ENCODE measurements at regions not wholly inside any gene's neighbourhood (a gene's known extent, or its start where the extent isn't known, plus 50 kb on each side); places are given as distances from the start of the nearest gene placed in this dataset.
"Not testable (repeated sequence)": the region's sequence is repeated elsewhere in the genome, so short reads cannot be mapped to it uniquely, and the experiment has no call there.

- intact Hi-C loops (cut with DNase I), result no loop called here
- no peaks in the 10 kb centered on the region for H3K27me3 ChIP-seq
- ATAC-seq, result no peak
- no peaks in the 10 kb centered on the region for H3K36me3 ChIP-seq
- H3K4me3 ChIP-seq, result no peak overlapping the region
- no peak overlapping the region for H3K27ac ChIP-seq
- no peaks in the 10 kb centered on the region for H3K9me3 ChIP-seq
- peaks cover 11% of the 10 kb centered on the region for H3K4me1 ChIP-seq
- TF ChIP-seq CTCF (IDR thresholded peaks at IDR 0.05), result no peak
- no peak for DNase-seq
Measured at GRCh38 chr21:15208786-15209185, 144.0 kb upstream of the NRIP1 start.

GRCh38 chr21:15209224-15209623, 144.4 kb upstream of the NRIP1 start:
- DNase-seq, result no peak
- no peaks in the 10 kb centered on the region for H3K36me3 ChIP-seq
- ATAC-seq, result no peak
- no peak for TF ChIP-seq CTCF (IDR thresholded peaks at IDR 0.05)
- H3K9me3 ChIP-seq, result no peaks in the 10 kb centered on the region
- H3K27ac ChIP-seq, result no peak overlapping the region
- H3K4me3 ChIP-seq, result no peak overlapping the region
- no peaks in the 10 kb centered on the region for H3K27me3 ChIP-seq
- intact Hi-C loops (cut with DNase I), result no loop called here
- H3K4me1 ChIP-seq, result peaks cover 11% of the 10 kb centered on the region

GRCh38 chr21:15210235-15210678, 145.5 kb upstream of the NRIP1 start:
- H3K4me1 ChIP-seq, result peaks cover 11% of the 10 kb centered on the region
- no peak overlapping the region for H3K27ac ChIP-seq
- intact Hi-C loops (cut with DNase I), result no loop called here
- H3K27me3 ChIP-seq, result no peaks in the 10 kb centered on the region
- peak; percentile 83 for DNase-seq
- no peak overlapping the region for H3K4me3 ChIP-seq
- no peaks in the 10 kb centered on the region for H3K36me3 ChIP-seq
- TF ChIP-seq CTCF (IDR thresholded peaks at IDR 0.05), result no peak
- no peaks in the 10 kb centered on the region for H3K9me3 ChIP-seq
- ATAC-seq, result peak; percentile 92

GRCh38 chr21:15211491-15212133, 146.8 kb upstream of the NRIP1 start:
- H3K27ac ChIP-seq, result no peak overlapping the region
- DNase-seq, result no peak
- H3K9me3 ChIP-seq, result no peaks in the 10 kb centered on the region
- ATAC-seq, result peak; percentile 54
- no peaks in the 10 kb centered on the region for H3K36me3 ChIP-seq
- intact Hi-C loops (cut with DNase I), result no loop called here
- no peak for TF ChIP-seq CTCF (IDR thresholded peaks at IDR 0.05)
- H3K4me1 ChIP-seq, result peaks cover 11% of the 10 kb centered on the region
- no peaks in the 10 kb centered on the region for H3K27me3 ChIP-seq
- no peak overlapping the region for H3K4me3 ChIP-seq

- no peaks in the 10 kb centered on the region for H3K27me3 ChIP-seq
Measured at GRCh38 chr21:15212206-15212605, 147.4 kb upstream of the NRIP1 start.

GRCh38 chr21:15218476-15218875, 153.7 kb upstream of the NRIP1 start:
- not testable (repeated sequence) for ATAC-seq

More at GRCh38 chr21:15212206-15212605, 147.4 kb upstream of the NRIP1 start:
- H3K4me3 ChIP-seq, result no peak overlapping the region
- H3K9me3 ChIP-seq, result no peaks in the 10 kb centered on the region
- no peaks in the 10 kb centered on the region for H3K36me3 ChIP-seq
- DNase-seq (no peak), ATAC-seq (no peak)
- no peak overlapping the region for H3K27ac ChIP-seq
- H3K4me1 ChIP-seq, result peaks cover 11% of the 10 kb centered on the region
- no peak for TF ChIP-seq CTCF (IDR thresholded peaks at IDR 0.05)
- intact Hi-C loops (cut with DNase I), result no loop called here

More at GRCh38 chr21:15218476-15218875, 153.7 kb upstream of the NRIP1 start:
- H3K27ac ChIP-seq; H3K9me3 ChIP-seq; H3K27me3 ChIP-seq; H3K4me1 ChIP-seq; H3K4me3 ChIP-seq; DNase-seq; intact Hi-C loops (cut with DNase I); H3K36me3 ChIP-seq: not testable (repeated sequence)
